ENCODE measurements at regions not wholly inside any gene's neighbourhood (a gene's known extent, or its start where the extent isn't known, plus 50 kb on each side); places are given as distances from the start of the nearest gene placed in this dataset.
A peak's percentile ranks its signal among the peaks of the same experiment; 100 is the strongest.
"Not testable (repeated sequence)": the region's sequence is repeated elsewhere in the genome, so short reads cannot be mapped to it uniquely, and the experiment has no call there.

DNA sequence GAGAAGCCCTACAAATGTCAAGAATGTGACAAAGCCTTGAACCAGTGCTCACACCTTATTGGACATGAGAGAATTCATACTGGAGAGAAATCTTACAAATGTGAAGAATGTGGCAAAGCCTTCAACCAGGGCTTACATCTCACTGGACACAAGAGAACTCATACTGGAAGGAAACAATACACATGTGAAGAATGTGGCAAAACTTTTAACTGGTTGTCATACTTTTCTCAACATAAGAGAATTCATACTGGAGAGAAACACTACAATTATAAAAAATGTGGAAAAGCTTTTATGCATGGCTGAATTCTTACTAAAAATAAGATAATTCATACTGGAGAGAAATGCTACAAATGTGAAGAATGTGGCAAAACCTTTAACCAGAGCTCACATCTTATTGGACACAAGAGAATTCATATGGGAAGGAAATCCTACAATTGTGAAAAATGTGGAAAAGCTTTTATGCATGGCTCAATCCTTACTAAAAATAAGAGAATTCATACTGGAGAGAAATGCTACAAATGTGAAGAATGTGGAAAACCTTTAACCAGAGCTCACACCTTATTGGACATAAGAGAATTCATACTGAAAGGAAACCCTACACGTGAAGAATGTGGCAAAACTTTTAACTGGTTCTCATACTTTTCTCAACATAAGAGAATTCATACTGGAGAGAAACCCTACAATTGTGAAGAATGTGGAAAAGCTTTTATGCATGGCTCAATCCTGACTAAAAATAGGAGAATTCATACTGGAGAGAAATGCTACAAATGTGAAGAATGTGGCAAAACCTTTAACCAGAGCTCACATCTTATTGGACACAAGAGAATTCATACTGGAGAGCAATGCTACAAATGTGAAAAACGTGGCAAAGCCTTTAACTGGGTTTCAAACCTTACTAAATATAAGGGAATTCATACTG is 350.6 kb upstream of the NUPR2 start:
- WGBS (ENCODE audit: insufficient coverage, insufficient replicate concordance, low lambda C conversion rate, missing lambda C conversion rate), result 0% methylated on average over 2 of the region's 2 CpGs
- H3K4me1 ChIP-seq (ENCODE audit: control insufficient read depth, insufficient read depth, low read length); DNase-seq (ENCODE audit: low read depth, low spot score); CTCF ChIA-PET; H3K4me3 ChIP-seq; POLR2A ChIA-PET; H3K27ac ChIP-seq (ENCODE audit: control insufficient read depth, insufficient read depth); BruUV-seq (replicated peaks); H3K9ac ChIP-seq (ENCODE audit: control insufficient read depth, insufficient read depth, low read length); RAD21 ChIA-PET (ENCODE audit: unreplicated experiment); H3K36me3 ChIP-seq (ENCODE audit: control insufficient read depth in 2 of 2, insufficient read depth in 2 of 2, low read length in 1 of 2); H4K20me1 ChIP-seq (ENCODE audit: control insufficient read depth, insufficient read depth); H3K27me3 ChIP-seq (replicated peaks in 1 of 2; ENCODE audit: control insufficient read depth in 2 of 2, insufficient read depth in 2 of 2, low read length in 1 of 2); H3K9me3 ChIP-seq (replicated peaks; ENCODE audit: control insufficient read depth, insufficient read depth, low read length); ATAC-seq; H2AFZ ChIP-seq (ENCODE audit: control insufficient read depth, low read depth, low read length); H3K79me2 ChIP-seq (ENCODE audit: control insufficient read depth, insufficient read depth, low read length); H3K4me2 ChIP-seq (ENCODE audit: control insufficient read depth, insufficient read depth); SMC1A ChIA-PET (ENCODE audit: uncharacterized antibody, unreplicated experiment); in situ Hi-C loops (cut with MboI); intact Hi-C loops (cut with micrococcal nuclease; ENCODE audit: unreplicated experiment); FAIRE-seq: not testable (repeated sequence)
- TF ChIP-seq ZNF274 (IDR thresholded peaks at IDR 0.05; ENCODE audit: insufficient read depth, insufficient read length) (peak; percentile 86), CBX5 (IDR thresholded peaks at IDR 0.05; ENCODE audit: low read depth) (peak; percentile 92)

GRCh38 chr7:56449762-56450161 is 333.5 kb upstream of the NUPR2 start:
- no peak overlapping the region for H2AFZ ChIP-seq (ENCODE audit: control insufficient read depth, low read depth, low read length)
- ChIA-PET RAD21 (ENCODE audit: unreplicated experiment) (no interaction called here), POLR2A (no interaction called here), SMC1A (ENCODE audit: uncharacterized antibody, unreplicated experiment) (no interaction called here), CTCF (no interaction called here)
- H3K4me2 ChIP-seq (ENCODE audit: control insufficient read depth, insufficient read depth), result no peak overlapping the region
- DNase-seq (ENCODE audit: low read depth, low spot score) (no peak), FAIRE-seq (no peak), ATAC-seq (no peak)
- BruUV-seq (replicated peaks), result no TSS peak
- no peak for TF ChIP-seq NFYA (IDR thresholded peaks at IDR 0.05; ENCODE audit: borderline replicate concordance, low read depth, low read length)
- TF ChIP-seq SMAD1 (IDR thresholded peaks at IDR 0.05; ENCODE audit: low read depth, partially characterized antibody), result no peak
- no peak for TF ChIP-seq POLR2A (IDR thresholded peaks at IDR 0.05; ENCODE audit: low read depth, low read length)
- no peak for TF ChIP-seq BACH1 (IDR thresholded peaks at IDR 0.05; ENCODE audit: borderline replicate concordance)
- TF ChIP-seq USF2 (IDR thresholded peaks at IDR 0.05; ENCODE audit: borderline replicate concordance, low read depth, low read length), result no peak
- no peak for TF ChIP-seq HDAC2 (IDR thresholded peaks at IDR 0.05)
- TF ChIP-seq, protein P1, sequence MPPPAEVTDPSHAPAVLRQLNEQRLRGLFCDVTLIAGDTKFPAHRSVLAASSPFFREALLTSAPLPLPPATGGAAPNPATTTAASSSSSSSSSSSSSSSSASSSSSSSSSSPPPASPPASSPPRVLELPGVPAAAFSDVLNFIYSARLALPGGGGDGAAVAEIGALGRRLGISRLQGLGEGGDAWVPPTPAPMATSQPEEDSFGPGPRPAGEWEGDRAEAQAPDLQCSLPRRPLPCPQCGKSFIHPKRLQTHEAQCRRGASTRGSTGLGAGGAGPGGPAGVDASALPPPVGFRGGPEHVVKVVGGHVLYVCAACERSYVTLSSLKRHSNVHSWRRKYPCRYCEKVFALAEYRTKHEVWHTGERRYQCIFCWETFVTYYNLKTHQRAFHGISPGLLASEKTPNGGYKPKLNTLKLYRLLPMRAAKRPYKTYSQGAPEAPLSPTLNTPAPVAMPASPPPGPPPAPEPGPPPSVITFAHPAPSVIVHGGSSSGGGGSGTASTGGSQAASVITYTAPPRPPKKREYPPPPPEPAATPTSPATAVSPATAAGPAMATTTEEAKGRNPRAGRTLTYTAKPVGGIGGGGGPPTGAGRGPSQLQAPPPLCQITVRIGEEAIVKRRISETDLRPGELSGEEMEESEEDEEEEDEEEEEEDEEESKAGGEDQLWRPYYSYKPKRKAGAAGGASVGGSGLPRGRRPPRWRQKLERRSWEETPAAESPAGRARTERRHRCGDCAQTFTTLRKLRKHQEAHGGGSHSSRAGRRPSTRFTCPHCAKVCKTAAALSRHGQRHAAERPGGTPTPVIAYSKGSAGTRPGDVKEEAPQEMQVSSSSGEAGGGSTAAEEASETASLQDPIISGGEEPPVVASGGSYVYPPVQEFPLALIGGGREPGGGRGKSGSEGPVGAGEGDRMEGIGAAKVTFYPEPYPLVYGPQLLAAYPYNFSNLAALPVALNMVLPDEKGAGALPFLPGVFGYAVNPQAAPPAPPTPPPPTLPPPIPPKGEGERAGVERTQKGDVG (CRISPR knock-in tag; IDR thresholded peaks at IDR 0.05), result no peak
- TF ChIP-seq SPI1 (IDR thresholded peaks at IDR 0.05; ENCODE audit: borderline replicate concordance, insufficient read depth, low read depth, low read length), result no peak
- TF ChIP-seq ZNF217 (IDR thresholded peaks at IDR 0.05), result no peak
- H3K4me1 ChIP-seq (ENCODE audit: control insufficient read depth, insufficient read depth, low read length), result no peaks in the 10 kb centered on the region
- H3K27me3 ChIP-seq (replicated peaks in 1 of 2; ENCODE audit: control insufficient read depth in 2 of 2, insufficient read depth in 2 of 2, low read length in 1 of 2), result no peaks in the 10 kb centered on the region
- H3K4me3 ChIP-seq, result no peak overlapping the region
- no peaks in the 10 kb centered on the region for H4K20me1 ChIP-seq (ENCODE audit: control insufficient read depth, insufficient read depth)
- no peaks in the 10 kb centered on the region; the same call in 2 of the 3 replicates for H3K9me3 ChIP-seq (replicated peaks; ENCODE audit: control insufficient read depth, insufficient read depth, low read length)
- in situ Hi-C loops (cut with MboI) (no loop called here), intact Hi-C loops (cut with micrococcal nuclease; ENCODE audit: unreplicated experiment) (no loop called here)
- no peaks in the 10 kb centered on the region for H3K36me3 ChIP-seq (ENCODE audit: control insufficient read depth in 2 of 2, insufficient read depth in 2 of 2, low read length in 1 of 2)
- H3K27ac ChIP-seq (ENCODE audit: control insufficient read depth, insufficient read depth), result no peak overlapping the region
- no peak overlapping the region for H3K9ac ChIP-seq (ENCODE audit: control insufficient read depth, insufficient read depth, low read length)
- H3K79me2 ChIP-seq (ENCODE audit: control insufficient read depth, insufficient read depth, low read length), result no peaks in the 10 kb centered on the region

All from GM12878 (cell line).